ENCODE measurements at regions not wholly inside any gene's neighbourhood (a gene's known extent, or its start where the extent isn't known, plus 50 kb on each side); places are given as distances from the start of the nearest gene placed in this dataset.

DNA sequence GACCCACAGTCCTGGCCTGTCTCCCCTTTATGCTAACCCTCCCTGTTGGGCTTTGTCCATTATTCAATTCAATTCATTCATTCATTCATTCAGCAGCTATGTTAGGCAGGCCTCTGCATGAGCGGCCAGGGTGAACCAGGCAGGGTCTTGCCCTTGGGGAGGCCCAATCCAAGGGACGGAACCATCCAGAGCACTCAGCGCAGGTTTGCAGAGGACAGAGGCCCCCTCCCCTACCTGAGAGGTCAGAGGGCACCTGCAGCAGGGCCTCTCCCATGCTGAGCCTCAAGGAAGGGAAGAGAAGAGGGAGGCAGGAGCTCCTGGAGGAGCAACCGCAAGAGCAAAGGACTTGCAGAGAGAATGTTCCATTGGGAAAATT lies 61.4 kb downstream of the C9orf50 start:
- TF ChIP-seq POLR2A (IDR thresholded peaks at IDR 0.05): no peak
- TF ChIP-seq, protein P1, sequence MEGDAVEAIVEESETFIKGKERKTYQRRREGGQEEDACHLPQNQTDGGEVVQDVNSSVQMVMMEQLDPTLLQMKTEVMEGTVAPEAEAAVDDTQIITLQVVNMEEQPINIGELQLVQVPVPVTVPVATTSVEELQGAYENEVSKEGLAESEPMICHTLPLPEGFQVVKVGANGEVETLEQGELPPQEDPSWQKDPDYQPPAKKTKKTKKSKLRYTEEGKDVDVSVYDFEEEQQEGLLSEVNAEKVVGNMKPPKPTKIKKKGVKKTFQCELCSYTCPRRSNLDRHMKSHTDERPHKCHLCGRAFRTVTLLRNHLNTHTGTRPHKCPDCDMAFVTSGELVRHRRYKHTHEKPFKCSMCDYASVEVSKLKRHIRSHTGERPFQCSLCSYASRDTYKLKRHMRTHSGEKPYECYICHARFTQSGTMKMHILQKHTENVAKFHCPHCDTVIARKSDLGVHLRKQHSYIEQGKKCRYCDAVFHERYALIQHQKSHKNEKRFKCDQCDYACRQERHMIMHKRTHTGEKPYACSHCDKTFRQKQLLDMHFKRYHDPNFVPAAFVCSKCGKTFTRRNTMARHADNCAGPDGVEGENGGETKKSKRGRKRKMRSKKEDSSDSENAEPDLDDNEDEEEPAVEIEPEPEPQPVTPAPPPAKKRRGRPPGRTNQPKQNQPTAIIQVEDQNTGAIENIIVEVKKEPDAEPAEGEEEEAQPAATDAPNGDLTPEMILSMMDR (IDR thresholded peaks at IDR 0.05): no peak
- TF ChIP-seq EP300 (IDR thresholded peaks at IDR 0.05): no peak
